Fibroblast of peridontal ligament (primary cell): ENCODE measurements at regions not wholly inside any gene's neighbourhood (a gene's known extent, or its start where the extent isn't known, plus 50 kb on each side); places are given as distances from the start of the nearest gene placed in this dataset.
"Not testable (repeated sequence)": the region's sequence is repeated elsewhere in the genome, so short reads cannot be mapped to it uniquely, and the experiment has no call there.

ENCODE experiments used
- DNase-seq: peaks from one replicate; pipeline ENCODE4 v3.0.0-alpha.2; 2010; ENCODE audit errors: extremely low read depth

DNA sequence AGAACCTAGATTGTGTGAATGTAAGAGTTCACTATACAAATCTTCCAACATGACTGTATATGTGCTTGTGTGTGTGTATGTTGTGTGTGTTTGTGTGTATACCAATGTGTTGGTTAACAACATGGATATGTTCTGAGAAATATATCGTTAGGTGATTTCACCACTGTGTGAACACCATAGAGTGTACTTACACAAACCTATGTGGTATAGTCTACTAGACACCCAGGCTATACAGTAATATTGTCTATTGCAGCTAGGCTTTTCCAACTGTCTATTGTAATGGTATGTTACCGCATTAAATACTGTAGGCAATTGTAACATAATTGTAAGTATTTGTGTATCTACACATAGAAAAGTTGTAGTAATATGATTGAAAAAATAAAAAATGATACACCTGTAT is 959.2 kb upstream of the SEMA6A start:
- no peak for DNase-seq

- DNase-seq: not testable (repeated sequence)
Observed at GRCh38 chr5:117533051-117533670, 958.5 kb upstream of the SEMA6A start.

- DNase-seq: peak; percentile 5
Observed at GRCh38 chr5:117519957-117520500, 945.4 kb upstream of the SEMA6A start.

GRCh38 chr5:117504305-117504704 is 929.7 kb upstream of the SEMA6A start:
- DNase-seq: peak; percentile 56

- DNase-seq: peak; percentile 67
Observed at GRCh38 chr5:117497601-117498000, 923.0 kb upstream of the SEMA6A start.

DNA sequence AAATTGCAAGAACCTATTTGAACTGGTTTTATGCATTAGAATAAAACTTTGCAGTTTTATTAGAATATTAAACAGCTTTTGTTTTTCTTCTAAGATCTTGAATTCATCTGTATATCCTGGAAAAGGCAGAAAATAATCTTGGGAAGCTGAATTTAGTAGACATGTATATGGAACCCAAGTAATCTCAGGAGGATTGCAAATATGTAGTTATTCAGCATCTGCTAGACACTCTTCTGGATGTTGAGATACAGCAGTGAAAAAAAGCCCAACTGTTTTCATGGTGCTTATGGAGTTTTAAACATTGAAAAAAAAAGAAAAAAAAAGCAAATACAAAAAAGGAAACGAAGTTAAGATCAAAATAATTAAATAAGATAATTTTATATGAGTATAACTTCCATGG is 922.2 kb upstream of the SEMA6A start:
- DNase-seq: peak; percentile 31

GRCh38 chr5:117494188-117494587 is 919.6 kb upstream of the SEMA6A start:
- peak; percentile 71 for DNase-seq

DNA sequence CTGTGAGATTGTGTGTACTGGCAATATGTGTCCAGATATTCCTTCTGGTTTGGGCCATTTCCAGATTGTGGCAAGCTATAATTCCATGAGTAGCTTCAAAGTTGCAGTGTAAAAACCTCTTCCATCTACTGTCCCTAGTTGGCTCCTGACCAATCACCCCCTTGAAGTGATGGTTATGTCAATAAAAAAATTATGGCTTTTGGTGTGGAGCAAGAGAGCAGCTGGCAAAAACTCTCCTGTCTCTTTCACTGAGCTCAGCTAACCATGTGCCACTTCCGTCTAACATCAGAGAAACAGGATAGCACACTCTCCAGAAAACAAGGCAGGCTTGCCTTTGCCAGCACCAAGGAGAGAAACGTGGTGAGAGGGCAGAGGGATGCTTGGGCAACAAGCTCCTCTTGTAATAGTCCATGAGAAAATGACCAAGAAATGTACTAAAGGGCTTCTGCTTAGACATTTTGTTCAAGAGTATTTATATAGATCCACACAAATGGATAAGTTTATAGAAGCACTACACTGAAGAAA is 914.4 kb upstream of the SEMA6A start:
- peak; percentile 57 for DNase-seq

DNA sequence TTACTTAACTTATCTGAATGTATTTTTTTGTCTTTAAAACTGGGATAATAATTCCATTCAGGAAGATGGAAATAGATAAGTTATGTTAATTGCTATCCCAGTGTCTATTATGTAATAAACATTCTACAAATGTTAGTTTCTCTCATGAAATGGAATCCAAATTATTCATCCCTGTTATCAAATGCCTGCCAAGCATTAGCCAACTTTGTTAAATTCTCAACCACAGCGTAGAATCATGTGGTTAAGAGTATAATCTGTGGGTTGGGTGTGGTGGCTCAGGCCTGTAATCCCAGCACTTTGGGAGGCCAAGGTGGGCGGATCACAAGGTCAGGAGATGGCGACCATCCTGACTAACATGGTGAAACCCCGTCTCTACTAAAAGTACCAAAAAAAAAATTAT is 912.9 kb upstream of the SEMA6A start:
- peak; percentile 28 for DNase-seq

DNA sequence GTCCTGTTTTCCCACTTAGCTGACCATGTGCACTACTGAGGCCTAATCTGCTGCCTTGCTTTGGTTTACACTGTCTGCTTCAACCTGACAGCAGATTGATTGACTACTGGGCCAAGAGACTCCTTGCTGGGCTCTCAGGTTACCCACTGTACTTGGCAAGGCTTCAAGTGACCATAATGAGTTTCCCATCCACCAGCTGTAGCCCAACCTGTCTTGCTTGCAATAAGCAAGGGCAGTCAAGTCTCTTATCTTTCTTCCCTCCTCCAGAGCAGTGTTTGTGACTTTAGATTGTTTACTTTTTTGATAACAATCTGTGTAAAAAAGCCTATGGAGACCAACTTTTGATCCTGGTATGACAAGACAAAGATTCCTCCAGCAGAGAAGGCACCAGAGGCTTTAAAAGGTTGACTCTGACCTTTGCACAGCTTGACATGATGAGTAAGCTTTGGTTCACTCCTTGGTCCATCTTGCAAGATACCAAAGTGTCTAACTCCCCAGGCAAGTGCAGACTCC is 912.3 kb upstream of the SEMA6A start:
- no peak for DNase-seq

DNA sequence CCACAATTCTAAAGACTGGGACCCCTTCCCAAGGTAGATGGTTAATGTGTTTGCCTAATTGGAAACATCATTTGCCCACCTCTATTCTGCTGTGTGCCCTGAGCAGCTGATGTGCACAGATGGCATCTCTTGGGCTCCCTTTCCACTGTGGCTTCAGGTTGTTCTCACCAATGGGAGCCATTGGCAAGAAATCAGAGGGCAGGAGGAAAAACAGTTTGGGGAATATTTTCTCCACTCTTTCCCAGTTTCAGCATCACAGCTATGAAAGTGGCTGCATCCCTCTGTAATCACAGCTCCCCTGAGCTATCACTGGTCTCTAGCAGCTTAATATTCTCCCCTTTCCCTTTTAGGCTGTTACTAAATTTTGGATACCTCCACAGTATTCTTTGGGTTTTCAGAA is 911.6 kb upstream of the SEMA6A start:
- DNase-seq: no peak

GRCh38 chr5:117475919-117476318 is 901.3 kb upstream of the SEMA6A start:
- DNase-seq: no peak

DNA sequence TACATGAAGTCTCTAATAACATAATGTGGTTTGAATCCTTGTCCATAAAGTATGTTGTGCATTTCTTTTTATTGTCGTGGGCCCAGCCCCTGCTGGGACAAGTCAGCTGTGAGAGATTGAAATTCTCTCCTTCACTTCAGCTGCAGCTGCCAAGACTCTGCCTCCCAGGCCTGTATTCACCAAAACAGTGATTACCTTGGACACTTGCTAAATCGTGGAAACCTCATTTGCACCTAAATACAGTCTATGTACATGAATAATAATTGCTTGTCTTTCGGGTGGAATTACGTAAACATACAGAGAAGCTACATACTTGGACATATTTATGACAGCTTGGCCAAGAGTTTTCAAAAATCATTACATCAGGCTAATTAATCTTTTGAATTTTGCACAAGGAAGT is 898.5 kb upstream of the SEMA6A start:
- DNase-seq: no peak

GRCh38 chr5:117463881-117464570 is 889.4 kb upstream of the SEMA6A start:
- DNase-seq: no peak

- DNase-seq: no peak
Observed at GRCh38 chr5:117461966-117462365, 887.3 kb upstream of the SEMA6A start.

DNA sequence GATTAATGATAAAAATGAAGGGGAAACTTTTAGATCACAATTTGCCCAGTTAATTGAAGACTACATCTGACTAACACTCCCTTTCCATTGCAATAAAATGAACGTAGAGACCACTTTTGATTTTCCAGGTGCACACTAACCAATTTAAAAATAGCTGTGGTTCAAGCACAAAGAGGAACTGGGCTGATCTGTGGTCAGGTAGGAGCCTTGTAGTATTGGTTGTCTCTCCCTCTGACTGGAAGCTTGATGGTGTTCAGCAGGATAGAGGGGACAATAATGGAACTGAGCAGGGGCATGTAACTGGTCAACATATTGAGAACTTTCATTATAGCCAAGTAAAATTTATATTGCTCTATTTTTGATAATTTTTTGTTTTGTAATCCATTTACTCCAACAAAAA is 886.8 kb upstream of the SEMA6A start:
- no peak for DNase-seq

GRCh38 chr5:117457656-117458055 is 883.0 kb upstream of the SEMA6A start:
- DNase-seq: no peak

DNA sequence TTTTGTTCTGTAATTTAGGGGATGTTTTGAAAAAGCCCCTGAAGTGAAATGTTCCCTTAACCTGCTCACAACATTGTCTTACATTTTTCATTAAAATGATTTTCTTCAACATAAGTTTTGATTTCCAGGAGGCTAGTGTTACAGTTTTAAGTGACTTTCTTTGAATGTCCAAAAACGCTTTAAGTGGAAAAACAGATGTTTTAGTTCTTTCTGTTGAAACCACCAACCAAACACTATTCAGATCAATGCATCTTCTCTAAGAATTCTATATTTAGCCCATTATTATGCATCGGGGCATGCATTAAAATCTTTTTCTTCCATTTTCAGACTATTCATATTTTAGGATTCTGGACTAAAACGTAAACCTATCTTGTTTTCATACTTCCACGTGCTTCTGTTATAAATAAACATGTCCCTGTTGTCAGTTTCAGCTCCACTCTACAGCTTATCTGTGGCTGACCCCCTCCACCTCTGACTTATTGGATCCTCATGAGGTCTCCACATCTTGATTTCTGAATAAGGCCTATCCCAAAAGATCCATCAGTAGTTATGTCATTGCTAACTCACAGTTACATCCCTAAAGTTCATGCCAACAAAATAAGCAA is 882.3 kb upstream of the SEMA6A start:
- DNase-seq: no peak

- DNase-seq: no peak
Observed at GRCh38 chr5:117455236-117456233, 880.9 kb upstream of the SEMA6A start.

- DNase-seq: peak; percentile 21
Observed at GRCh38 chr5:117454716-117455212, 880.1 kb upstream of the SEMA6A start.

GRCh38 chr5:117436846-117437245 is 862.2 kb upstream of the SEMA6A start:
- DNase-seq: no peak
